ENCODE measurements at regions not wholly inside any gene's neighbourhood (a gene's known extent, or its start where the extent isn't known, plus 50 kb on each side); places are given as distances from the start of the nearest gene placed in this dataset.
"Not testable (repeated sequence)": the region's sequence is repeated elsewhere in the genome, so short reads cannot be mapped to it uniquely, and the experiment has no call there.

GRCh38 chr12:124191966-124192365 is 102.9 kb upstream of the RFLNA start:
- no peak for DNase-seq

- no peak for DNase-seq
These were observed 100.5 kb upstream of the RFLNA start for GRCh38 chr12:124194264-124194892.

GRCh38 chr12:124194893-124195566 is 99.9 kb upstream of the RFLNA start:
- DNase-seq, result no peak

DNA sequence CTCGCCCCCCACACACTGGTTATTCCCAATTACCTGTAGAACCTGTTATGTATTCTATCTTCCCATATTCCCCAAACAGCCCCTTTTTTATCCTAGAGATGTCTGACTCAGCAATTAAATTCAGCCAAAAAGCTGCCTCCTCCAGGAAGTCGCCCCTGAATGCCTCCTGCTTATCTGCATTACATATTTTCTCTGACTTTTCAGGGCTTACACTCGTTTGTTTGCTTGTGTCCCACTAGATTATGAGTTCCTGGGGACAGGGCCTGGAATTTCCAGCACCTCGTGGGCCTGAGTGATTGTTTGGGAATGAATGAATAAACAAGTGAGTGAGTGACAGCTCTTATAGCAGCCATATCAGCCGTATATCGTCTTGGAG is 99.3 kb upstream of the RFLNA start:
- DNase-seq, result no peak

- no peak for DNase-seq
These were observed 98.7 kb upstream of the RFLNA start for GRCh38 chr12:124196236-124196635.

DNA sequence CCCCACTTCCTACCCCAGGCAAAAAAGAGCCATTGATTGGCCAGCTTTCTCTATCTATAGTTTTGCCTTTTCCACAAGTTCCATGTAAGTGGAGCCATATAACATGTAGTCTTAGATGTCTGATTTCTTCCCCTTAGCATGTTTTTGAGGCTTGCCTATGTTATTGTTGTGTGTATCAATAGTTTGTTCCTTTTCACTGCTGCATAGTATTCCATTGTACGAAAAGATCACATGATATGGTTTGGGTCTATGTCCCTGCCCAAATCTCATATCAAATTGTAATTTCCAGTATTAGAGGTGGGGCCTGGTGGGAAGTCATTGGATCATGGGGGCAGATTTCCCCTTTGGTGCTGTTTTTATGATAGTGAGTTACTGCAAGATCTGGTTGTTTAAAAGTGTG is 93.6 kb upstream of the RFLNA start:
- no peak for DNase-seq

GRCh38 chr12:124203176-124203575 is 91.7 kb upstream of the RFLNA start:
- no peak for DNase-seq

- DNase-seq, result no peak
These were observed 89.5 kb upstream of the RFLNA start for GRCh38 chr12:124205405-124205804.

- no peak for DNase-seq
These were observed 87.8 kb upstream of the RFLNA start for GRCh38 chr12:124207049-124207448.

GRCh38 chr12:124207617-124208016 is 87.3 kb upstream of the RFLNA start:
- DNase-seq, result no peak

DNA sequence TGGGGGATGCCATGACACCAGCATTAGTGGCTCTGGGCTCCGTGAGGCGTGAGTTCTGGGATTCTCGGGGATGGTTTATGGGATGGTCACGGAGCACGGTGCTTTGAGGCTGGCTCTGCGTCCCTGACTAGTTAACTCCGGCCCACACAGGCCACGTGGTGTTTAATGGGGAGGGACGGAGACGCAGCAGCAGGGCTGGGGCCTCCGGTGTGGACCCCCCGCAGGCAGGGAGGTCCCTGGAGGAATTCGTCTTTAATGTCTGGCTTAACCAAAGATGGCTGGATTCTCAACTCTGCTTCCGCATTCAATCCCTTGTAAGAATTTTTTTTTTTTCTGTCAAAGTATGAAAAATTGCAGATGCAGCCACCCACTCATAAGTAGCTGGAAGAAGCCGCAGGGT is 86.4 kb upstream of the RFLNA start:
- DNase-seq, result no peak

GRCh38 chr12:124210991-124211577 is 83.8 kb upstream of the RFLNA start:
- no peak for DNase-seq

GRCh38 chr12:124211753-124212152 is 83.1 kb upstream of the RFLNA start:
- no peak for DNase-seq

DNA sequence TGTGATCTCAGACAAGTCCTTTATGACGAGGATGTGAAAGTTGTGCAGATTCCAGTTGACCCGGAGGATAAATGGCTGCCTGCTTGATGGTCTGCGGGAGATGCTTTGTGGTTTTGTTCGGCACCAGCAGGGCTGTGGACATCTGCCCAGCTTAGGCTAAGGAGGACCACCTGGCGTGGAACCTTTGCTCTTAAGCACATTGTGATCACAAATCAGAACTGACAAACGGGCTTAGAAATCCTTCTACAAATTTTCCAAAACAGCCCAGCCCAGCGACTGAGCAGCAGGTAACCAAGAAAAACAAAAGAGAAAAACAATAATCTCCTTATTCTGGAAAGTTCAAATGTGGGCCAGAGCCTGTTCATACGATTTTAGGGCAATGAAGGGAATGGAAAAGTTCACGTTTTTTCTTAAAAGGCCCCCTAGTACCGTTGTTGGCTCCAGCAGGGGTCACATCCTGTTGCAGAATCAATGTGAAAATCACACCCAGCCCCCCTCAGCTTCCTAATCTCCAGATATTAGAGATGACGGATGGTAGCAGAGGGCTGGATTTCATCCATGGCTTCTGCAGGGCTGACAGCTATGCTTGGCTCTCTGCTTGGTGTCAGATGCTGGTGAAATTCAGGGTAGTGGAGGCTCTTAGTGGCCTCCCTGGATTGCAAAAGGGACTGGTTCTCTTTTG is 81.1 kb upstream of the RFLNA start:
- DNase-seq, result no peak

DNA sequence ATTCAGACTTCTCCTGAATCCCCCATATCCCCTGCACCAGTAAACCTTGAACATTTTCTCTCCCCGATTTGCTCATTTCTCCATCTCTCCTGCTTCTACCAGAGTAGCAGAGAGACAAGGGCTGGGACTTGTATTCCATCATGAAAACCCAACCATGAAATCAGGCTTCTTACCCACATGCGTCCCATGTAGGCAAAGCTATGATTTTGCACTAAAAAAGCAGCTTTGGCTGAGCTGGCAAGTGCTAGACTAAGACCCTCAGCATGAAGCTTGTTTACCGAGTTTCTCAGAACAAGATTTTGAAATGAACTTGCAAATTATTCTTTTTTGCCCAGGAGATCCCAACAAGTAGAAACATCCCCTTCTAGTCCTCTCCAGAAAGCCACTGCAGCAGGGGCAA is 80.3 kb upstream of the RFLNA start:
- DNase-seq, result no peak

DNA sequence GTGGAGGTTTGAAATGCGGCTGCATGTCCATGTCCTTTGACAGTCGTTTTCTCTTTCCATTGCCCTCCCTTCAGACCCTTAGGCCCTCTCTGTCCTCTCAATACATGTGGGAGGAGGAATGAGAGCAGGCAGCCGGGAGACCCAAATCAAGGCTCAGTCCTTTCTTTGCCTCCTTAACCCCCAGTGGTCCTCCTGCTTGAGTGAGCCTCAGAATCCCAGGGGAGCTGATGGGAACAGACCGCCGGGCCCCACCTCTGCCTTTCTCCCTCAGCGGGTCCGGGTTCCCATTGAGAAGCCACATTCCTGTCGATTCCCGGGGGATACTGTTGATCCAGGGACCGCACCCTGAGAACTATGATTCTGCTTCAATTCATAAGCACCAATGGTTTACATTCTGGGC is 77.9 kb upstream of the RFLNA start:
- DNase-seq, result no peak

GRCh38 chr12:124217508-124218242 is 77.2 kb upstream of the RFLNA start:
- no peak for DNase-seq

GRCh38 chr12:124218243-124218560 is 76.7 kb upstream of the RFLNA start:
- no peak for DNase-seq

GRCh38 chr12:124218650-124219049 is 76.2 kb upstream of the RFLNA start:
- DNase-seq, result not testable (repeated sequence)

- no peak for DNase-seq
These were observed 72.3 kb upstream of the RFLNA start for GRCh38 chr12:124222368-124223245.

- not testable (repeated sequence) for DNase-seq
These were observed 71.2 kb upstream of the RFLNA start for GRCh38 chr12:124223733-124224138.

GRCh38 chr12:124224535-124225110 is 70.3 kb upstream of the RFLNA start:
- DNase-seq, result no peak
